ENCODE measurements at regions not wholly inside any gene's neighbourhood (a gene's known extent, or its start where the extent isn't known, plus 50 kb on each side); places are given as distances from the start of the nearest gene placed in this dataset.

DNA sequence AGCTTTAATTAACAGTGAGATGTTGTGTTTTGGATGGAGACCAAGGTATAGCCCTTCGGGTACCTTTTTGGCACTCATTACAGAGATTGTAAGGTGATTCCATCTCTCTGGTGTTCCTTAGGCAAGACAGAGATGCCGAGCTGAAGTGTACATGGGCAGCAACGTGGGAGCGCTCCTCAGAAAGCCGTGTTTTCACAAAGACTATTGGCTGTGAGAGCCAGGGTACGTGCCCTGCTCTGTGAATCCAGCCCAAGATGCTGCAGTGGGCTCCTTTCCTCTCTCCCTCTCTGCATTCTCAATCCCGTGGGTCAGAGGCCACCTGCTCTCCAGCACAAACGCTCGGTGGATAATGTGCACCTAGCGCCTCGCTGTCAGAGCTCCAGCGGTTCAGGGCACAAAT is 203.0 kb upstream of the EPHA4 start:
- no peak for TF ChIP-seq CTCF (IDR thresholded peaks at IDR 0.05 in 2 of 3, conservative IDR thresholded peaks at IDR 0.05 in 1 of 3; ENCODE audit: borderline replicate concordance in 1 of 3, insufficient read depth in 1 of 3, low read depth in 2 of 3, low read length in 2 of 3)
- no peak for TF ChIP-seq ZBTB33 (IDR thresholded peaks at IDR 0.05; ENCODE audit: extremely low read depth, insufficient replicate concordance, low read length)
- TF ChIP-seq EZH2 (IDR thresholded peaks at IDR 0.05) = no peak
- no peak for TF ChIP-seq REST (IDR thresholded peaks at IDR 0.05; ENCODE audit: low read depth)
- no peak for TF ChIP-seq RAD21 (IDR thresholded peaks at IDR 0.05; ENCODE audit: low read depth)
- TF ChIP-seq CEBPB (IDR thresholded peaks at IDR 0.05; ENCODE audit: low read depth) = no peak
- TF ChIP-seq POLR2A (IDR thresholded peaks at IDR 0.05; ENCODE audit: borderline replicate concordance, extremely low read depth, insufficient read depth, insufficient read length) = no peak

All from HCT116 (cell line).